M059J (cell line): ENCODE measurements at regions not wholly inside any gene's neighbourhood (a gene's known extent, or its start where the extent isn't known, plus 50 kb on each side); places are given as distances from the start of the nearest gene placed in this dataset.
A peak's percentile ranks its signal among the peaks of the same experiment; 100 is the strongest.
"Not testable (repeated sequence)": the region's sequence is repeated elsewhere in the genome, so short reads cannot be mapped to it uniquely, and the experiment has no call there.

Experiments
- DNase-seq: peaks from one replicate; pipeline ENCODE4 v3.0.0-alpha.2; 2012; ENCODE audit warnings: low read depth

DNA sequence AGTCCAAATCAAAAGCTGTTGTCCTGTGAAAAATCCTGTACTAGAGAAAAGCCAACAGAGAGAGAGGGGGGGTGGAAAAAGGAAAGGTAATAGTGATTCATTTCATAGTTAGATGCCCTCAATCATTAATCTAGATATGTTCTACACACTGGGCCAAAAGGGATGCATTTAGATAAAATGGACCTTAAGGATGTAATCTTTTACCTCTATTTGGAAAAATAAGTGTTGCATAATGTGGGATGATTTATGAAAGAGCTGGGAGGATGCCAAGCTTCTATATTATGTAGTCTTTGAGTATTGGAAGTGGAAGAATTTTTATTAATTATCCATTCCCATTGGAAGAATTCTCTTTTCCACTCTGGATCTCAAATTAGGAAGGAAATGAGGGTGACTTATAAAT is 480.5 kb upstream of the ZEB2 start:
- DNase-seq, result no peak

DNA sequence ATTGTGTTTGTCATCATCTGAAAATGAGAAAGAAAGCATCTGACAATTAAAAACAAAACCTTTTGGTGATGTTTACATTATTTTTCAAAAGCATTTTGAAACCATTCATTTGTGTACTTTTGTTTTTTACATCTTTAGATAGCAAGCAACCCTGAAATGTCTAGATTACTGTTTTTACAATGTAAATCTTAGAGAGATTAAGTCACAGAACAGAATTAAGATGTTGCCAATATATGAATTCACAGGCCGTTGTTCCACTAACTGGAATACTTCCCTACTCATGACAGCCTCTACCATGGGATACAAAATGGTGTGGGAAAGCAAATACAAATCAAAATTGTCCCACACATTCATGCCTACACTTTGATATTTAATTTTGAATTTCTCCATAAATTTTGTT is 480.0 kb upstream of the ZEB2 start:
- DNase-seq, result no peak

DNA sequence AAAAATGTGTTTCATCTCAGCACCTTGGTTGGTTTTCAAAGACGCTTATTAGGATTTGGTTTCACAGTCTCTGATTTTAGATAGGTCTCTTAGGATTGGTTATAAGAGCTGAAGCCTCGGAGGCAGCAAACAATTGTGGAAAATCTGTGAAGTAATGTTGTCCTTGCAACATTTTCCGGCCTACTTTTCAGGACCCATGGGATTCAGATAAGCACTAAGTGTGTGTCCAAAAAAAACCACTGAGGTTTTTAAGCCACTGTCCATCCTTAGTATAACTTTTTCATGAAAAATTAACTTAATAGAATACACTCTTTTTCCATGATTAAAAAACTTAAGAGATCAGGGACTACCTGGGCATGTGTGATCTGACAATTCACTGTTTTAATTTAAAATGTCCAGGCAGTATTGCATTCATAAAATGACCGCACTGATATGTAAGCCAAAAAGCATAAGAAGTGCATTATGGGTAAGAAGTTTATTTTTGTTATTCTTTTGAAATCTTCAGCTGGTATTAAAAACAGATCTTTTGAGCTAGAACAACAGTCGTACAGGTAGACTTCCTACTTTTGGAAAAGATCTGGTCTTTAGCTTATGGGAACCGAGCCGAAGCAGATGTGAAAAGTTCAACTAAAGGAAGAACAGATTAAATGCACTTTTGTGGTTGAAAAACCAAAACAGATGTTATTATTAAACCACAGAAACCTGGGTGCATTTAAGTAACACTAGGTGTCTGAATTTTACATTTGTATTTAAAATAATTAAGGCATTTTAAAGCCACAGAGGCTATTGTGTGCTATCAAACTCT is 479.4 kb upstream of the ZEB2 start:
- no peak for DNase-seq

DNA sequence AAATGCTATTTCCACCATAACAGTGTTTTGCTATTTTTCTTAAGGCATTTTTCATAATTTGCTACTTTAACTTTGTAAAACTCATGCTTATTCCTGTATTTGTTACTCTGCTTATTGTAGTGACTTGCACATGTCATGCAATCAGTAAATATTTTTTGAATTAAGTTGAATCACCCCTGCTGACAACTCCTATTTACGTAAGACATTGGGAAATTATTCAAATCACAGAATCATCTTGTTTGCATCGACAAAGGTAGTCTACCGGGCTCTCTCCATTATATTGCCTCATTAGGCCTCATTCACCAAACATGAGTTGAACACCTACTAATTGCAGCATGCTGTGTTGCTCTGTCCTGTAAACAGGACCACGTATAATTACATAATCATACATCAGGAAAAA is 478.5 kb upstream of the ZEB2 start:
- no peak for DNase-seq

DNA sequence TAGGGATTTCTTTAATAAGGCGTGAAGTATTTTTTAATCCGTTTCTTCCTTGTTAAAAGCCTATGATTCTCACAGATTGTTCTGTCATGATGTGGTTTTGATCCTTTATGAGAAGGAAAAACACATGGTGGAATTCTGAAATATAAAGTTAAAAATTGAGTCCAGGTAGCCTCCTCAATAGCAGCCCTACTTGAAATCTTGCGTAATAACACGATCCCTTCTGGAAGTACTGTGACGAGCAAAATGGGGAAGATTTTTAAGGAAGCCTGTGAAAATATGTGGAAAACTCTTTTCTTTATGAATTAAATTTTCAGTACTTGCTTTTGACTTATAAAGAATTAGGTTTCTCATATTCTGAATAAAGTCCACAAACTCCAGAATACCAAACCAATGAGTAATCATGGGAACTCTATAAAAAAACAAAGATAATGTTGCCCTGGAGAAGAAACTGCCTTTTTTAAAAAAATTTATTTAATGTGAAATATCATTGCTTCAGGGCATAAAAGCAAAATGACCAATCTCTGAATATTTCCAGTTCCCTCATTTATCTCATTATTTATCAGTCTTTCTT is 476.4 kb upstream of the ZEB2 start:
- DNase-seq, result peak; percentile 79

DNA sequence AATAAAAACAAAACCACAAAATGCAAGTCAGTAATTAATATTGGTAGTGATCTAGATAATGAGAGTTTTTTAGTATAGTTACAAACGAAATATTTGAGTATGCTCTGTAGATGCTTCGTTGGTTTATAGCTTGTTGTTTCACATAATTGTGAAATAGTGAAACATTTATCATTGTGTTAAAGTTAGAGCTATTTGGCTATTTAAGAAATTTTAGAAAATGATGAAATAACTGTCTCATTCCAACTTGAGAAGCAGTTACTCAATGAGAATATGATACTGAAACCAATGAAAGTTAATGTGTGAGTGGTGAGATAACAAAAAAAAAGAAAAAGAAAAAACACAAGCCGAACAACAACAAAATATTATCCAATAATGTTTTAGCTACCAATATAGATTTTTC is 475.6 kb upstream of the ZEB2 start:
- no peak for DNase-seq

DNA sequence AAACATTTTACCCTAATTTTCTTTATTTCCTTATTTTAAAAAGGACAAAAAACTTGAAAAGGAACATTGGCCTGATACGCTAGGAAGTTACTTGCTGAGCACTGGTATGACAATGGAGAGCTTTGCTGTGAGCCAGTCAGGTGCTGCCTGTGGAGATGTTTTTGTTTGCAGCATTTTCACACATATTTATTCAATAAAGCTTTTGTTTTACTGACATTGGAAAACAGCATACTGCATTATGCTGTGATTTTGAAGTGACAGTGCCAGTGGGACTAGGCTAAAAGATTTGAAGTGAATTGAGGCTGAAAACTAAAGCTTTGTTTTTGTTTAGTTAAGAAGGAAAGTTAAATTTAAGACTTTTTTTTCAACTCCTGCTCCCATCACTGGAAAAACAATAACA is 470.7 kb upstream of the ZEB2 start:
- no peak for DNase-seq

DNA sequence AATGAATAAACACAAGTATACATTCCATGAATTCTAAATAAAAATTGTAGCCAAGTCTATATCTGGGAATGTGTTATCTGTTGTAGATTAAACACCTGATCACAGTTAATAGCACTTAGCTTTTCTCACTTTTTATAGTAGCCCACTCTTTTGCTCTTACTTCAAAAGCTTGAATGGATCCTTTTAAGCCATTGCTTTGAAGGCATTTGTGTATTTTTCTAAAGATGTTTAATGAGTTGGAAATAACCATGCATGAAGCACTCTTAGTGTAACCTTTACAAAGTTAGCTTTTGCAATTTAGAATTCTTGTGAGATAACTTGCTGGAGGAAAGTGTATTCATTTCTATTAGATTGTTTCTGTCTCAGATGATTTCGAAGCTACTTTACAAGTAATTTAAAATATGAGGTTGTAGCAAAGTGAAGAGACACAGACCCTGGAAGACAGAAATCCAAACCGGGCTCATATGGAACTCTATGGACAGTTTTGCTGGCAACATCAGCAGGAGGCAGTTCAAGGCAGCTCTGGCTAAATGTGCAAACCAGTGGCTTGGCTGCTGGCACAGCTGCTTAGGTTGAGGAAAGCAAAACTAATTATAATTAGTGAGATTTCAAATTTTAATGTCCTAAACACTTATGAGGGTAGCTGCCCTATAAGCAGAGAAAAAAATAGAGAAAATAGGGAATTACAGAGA is 469.8 kb upstream of the ZEB2 start:
- DNase-seq, result no peak

DNA sequence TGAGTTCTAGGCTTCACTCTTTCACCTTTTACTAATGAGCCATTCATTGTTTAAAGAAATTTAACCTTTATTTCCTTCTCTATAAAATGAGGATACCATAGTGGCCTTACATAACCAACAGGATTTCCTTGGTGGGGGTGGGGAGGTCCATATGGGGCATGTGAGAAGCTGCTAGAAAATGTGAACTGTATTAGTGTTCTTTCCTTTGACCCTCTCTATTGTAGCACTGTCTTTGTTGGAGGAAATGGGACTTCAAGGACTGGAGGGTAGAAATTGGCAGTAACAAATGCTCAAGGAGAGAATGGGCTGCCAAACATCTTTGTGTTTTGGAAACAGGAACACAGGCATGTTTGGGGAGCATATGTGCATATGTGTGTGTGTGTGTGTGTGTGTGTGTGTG is 468.7 kb upstream of the ZEB2 start:
- no peak for DNase-seq

DNA sequence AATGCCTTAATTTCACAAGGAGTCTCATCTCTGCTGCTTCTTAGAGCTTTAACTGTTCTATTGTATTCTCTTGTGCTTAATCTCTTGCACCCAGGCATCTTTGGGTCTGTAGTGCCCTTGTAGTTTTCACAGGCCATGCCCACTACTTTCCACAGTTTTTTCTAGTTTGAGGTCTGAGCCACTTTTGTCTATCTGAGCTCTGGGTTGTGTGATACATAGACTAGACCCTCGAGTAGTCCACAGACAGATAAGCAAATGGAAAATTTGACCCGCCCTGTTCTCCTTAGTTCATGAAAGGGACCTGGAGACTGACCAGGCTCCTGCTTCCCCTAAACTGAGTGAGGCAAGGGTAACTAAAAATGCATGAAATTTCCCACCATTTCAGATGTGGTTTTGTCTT is 466.8 kb upstream of the ZEB2 start:
- DNase-seq, result no peak

DNA sequence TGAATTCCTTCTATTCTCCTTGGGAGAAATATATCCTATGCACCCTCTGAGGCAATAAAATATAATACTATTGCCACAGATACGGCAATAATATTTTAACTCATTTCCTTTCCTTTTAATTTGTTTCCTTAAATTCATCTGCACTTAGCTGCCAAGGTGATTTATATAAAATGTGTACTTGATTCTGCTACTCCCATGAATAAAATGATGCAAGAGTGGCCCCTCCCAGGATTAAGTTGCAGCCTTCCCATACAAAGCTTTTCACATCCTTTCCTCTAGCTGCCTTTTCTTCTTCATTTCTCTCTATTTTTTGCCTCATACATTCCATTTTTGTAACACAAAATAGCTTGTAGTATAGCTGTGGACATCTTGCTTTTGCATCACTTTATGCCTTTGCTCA is 464.1 kb upstream of the ZEB2 start:
- DNase-seq, result no peak

DNA sequence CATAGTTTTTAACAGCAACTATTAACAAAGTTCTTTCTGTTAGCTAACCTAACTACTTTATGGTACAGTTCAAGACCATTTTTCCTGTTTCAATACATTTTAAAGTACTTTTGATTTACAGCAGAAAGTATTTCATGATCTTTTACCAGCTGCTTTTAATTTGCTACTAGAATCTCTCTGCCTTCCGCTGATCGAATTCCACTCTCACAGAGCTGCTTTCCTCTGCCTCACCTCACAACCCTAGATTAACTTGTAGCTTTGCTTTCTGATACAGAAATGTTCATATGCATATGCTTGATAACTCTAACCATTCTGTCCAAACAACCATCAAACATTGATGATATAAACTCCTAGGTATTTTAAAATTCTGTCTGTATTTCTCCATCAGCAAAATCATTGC is 463.2 kb upstream of the ZEB2 start:
- no peak for DNase-seq

DNA sequence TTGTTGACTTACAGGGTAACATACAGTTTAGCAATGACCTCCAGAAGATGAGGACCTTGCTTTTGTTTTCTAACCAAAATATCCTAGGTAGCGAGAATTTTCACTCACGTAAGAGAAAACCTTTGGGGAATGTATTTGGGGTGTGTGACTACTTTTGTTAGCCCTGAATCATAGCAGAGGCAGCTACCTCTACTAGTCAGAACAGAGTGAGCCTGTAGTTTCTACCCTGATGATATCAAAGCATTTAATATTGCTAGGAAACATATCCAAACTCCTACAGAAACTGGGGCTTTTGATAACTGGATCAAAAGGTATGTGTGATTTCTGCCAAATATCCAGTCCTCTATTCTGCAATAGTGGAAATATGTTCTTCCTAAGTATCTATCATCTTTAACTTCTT is 462.6 kb upstream of the ZEB2 start:
- no peak for DNase-seq

DNA sequence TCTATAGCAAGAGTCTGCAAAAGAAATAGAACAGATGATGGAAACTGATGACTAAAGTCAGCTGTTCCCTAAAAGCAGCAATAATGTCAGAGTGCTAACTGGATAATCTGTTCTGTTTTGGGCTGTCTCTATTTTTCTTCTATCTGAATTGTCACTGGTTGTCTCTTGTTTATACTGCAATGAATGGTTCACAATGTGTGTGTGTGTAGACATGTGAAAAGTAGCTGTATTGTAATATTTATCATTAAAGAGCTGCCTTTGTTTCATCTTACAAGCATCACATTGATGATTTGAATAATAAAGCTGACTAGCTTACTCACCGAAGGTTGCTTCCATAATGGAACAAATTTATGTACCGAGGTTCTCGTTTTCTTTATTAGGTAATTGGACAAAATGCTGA is 456.0 kb upstream of the ZEB2 start:
- DNase-seq, result no peak

DNA sequence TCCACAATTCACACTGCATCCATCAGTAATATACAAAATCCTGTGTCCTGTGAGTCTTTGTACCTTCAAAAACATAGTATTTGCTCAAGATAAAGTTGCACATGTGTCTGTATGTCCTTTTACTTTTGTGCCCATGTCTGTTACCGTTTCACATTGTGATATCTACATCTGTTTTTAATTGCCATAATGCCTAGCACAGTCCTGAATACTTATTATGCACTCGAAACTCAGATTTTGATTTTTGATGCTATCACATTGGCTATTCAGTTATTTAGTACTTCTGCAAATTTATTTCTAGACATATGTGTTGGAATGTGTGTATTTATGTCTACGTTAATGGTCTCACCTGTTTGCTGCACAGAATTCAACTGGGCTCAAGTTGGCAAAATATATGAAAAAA is 452.8 kb upstream of the ZEB2 start:
- DNase-seq, result no peak

DNA sequence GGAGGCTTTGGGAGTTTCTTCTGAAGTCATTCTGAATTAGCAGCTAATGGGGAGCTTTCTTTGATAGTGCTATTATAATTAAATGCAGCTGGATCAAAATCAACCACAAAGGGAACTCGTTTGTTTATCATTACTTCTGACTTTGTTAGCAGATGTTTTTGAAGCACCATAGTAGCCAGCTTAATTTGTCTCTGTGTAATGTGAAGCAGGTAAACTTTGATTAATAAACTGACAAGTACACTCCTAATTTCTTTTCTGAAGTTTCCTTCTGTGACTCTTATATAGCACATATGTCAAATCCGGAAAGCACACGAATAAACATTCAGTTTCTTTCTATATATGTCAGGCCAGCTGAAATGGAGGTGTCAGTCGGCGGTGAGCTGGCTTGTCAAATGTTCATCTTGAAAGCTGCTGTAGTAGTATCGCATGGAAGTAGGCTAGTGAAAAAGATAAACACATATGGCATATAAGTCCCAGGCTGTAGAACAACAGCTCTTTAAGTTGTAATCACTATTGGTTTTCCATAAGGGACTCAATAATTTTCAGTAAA is 451.9 kb upstream of the ZEB2 start:
- no peak for DNase-seq

DNA sequence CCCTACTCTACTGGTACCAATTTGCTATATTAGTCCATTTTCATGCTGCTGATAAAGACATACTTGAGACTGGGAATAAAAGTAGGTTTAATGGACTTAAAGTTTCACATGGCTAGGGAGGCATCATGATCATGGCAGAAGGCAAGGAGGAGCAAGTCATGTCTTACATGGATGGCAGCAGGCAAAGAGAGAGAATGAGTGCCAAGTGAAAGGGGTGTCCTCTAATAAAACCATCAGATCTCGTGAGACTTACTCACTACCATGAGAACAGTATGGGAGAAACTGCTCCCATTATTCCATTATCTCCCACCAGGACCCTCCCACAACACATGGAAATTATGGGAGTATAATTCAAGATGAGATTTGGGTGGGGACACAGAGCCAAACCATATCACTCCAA is 450.5 kb upstream of the ZEB2 start:
- not testable (repeated sequence) for DNase-seq

DNA sequence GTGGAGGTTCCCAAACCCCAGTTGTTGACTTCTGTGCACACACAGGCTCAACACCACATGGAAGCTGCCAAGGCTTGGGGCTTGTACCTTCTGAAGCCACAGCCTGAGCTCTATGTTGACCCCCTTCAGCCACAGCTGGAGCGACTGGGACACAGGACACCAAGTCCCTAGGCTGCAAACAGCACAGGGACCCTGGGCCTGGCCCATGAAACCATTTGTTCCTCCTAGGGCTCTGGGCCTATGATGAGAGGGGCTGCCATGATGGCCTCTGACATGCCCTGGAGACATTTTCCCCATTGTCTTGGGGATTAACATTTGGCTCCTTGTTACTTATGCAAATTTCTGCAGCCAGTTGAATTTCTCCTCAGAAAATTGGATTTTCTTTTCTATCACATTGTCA is 449.6 kb upstream of the ZEB2 start:
- not testable (repeated sequence) for DNase-seq

DNA sequence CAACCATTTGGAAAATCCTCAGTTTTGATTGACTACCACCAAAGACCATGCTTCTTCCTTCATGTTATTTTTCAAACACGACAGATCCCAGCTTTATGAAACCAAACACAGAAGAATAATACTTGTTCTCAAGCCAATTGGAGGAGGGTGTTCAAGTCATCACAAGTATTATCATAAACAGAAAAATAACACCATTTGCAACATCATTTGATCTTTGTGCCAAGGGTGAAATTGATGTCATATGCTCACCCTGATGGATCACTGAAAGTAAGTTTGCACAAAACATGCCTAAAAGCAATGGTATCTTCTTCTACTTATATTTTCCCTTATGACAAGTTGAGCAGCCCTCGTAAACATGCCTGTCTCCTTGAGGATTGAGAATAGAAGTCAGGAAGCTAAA is 448.0 kb upstream of the ZEB2 start:
- DNase-seq, result no peak

DNA sequence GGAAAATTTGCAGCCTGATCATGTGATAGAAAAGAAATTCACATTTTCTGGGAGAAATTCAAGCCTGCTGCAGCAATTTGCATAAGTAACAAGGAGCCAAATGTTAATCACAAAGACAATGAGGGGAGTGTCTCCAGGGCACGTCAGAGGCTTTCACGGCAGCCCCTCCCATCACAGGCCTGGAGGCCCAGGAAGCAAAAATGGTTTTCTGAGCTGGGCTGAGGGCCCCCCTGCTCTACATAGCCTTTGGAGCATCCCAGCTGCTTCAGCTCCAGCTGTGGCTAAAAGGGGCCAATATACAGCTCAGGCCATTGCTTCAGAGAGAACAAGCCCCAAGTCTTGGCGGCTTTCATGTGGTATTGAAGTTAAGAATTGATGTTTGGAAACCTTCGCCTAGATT is 445.3 kb upstream of the ZEB2 start:
- no peak for DNase-seq

DNA sequence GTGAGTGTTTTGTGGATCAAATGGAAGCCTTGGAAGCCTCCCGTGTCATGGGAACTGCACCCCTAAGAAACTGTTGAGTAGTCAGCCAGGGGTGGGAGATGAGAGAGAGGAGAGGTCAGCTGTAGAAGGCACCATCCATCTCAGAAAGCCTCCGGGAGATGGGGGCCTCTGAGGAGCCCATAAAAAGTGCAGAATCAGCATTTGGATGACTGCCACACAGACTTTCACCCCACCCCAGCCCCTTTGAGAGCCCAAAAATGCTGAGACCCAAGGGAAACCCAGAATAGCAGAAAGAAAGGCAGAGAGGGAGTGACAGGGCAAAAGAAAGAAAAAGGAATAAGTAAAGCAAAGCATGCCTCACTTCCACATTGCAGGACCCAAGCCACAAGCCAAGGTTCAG is 443.1 kb upstream of the ZEB2 start:
- no peak for DNase-seq

DNA sequence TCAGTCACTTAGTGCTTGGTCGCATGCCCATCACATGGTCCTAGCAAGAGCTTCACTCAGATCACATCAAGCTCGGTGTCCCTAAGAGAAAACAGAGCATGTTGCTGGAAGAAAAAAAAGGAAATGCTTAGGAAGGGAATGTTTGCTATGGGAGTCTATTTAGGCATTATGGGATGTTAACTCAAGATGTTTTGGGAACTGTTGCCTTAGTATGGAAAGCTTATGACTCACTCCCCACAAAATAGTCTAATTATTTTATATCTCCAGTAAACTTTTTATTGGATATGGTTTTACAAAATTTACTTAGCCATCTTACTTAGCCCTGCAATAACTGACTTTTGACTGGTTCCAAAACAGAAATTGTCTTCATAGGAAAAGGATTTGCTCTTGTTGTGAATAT is 439.5 kb upstream of the ZEB2 start:
- peak; percentile 28 for DNase-seq
